DMS153 (cell line): ENCODE measurements at regions not wholly inside any gene's neighbourhood (a gene's known extent, or its start where the extent isn't known, plus 50 kb on each side); places are given as distances from the start of the nearest gene placed in this dataset.
"Not testable (repeated sequence)": the region's sequence is repeated elsewhere in the genome, so short reads cannot be mapped to it uniquely, and the experiment has no call there.

ENCODE experiments used
- DNase-seq: peaks from one replicate; lab custom pipeline; 2025; lab: John Stamatoyannopoulos, UW

GRCh38 chr6:103578115-103578514, 1281.6 kb downstream of the HACE1 start:
- DNase-seq, result no peak

- DNase-seq, result no peak
Measured at GRCh38 chr6:103570431-103570830, 1289.3 kb downstream of the HACE1 start.

DNA sequence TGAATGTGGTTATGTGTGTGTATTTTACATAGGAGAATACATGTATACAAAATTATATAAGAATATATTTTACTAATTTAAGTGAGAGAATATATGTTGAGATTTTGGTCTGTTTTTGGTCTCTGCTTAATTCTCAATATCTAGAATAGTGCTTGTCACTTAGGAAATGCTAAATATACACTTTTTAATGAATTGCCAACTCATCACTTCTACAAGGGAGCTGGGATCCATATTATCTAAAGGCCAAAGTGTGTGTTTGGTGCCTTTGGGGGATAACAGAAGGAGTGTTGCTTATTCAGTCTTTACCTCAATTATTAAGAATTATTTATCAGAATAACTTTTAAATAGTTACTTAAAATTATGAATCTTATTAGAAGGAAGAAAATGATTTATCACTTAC, 1304.8 kb downstream of the HACE1 start:
- DNase-seq, result no peak

DNA sequence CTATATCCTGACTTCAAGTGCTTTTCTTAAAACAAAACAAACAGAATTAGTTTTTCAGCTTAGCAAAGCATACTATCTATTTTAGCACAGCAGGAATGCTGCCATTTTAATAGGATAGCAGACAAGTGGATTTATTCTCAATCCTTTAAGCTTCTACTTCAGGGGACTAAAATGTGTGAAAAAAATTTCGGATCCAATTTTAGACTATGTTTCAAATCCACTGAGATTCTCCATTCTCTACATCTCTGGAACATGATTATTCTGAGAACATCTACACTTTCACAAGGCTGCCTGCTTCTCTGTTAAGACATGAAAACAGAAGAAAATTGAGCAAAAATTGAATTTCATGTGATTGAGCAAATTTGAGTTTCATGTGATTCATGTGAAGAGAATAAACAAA, 1321.3 kb downstream of the HACE1 start:
- DNase-seq, result no peak

DNA sequence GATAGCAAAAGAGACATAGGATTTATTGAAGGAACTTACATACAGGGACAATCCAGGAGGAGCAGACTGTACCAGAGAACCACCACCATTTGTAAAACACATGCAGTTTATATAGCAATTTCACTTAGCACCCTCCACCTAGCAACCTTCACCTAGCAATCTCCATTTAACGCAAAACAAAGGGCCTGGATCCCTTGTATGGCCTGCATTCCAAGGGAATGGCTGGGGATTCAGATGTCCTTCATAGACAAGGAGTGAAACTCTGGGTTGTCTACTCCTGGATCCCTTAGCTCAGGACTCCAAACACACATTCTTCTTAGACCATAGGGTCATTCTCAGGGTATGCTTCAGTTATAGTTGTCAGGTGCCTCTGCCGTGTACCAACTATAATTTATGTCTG, 1324.9 kb downstream of the HACE1 start:
- no peak for DNase-seq

- no peak for DNase-seq
Measured at GRCh38 chr6:103534095-103534494, 1325.6 kb downstream of the HACE1 start.

DNA sequence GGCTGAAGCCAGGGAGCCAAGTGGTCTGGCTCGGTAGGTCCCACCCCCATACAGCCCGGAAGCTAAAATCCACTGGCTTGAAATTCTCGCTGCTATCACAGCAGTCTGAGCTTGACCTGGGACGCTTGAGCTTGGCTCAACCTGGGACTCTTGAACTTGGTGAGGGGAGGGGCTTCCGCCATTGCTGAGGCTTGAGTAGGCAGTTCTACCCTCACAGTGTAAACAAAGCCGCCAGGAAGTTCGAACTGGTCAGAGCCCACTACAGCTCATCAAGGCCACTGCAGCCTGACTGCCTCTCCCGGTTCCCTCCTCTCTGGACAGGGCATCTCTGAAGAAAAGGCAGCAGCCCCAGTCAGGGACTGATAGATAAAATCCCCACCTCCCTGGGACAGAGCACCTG, 1337.7 kb downstream of the HACE1 start:
- DNase-seq, result no peak

GRCh38 chr6:103516336-103516735, 1343.4 kb downstream of the HACE1 start:
- DNase-seq, result no peak

DNA sequence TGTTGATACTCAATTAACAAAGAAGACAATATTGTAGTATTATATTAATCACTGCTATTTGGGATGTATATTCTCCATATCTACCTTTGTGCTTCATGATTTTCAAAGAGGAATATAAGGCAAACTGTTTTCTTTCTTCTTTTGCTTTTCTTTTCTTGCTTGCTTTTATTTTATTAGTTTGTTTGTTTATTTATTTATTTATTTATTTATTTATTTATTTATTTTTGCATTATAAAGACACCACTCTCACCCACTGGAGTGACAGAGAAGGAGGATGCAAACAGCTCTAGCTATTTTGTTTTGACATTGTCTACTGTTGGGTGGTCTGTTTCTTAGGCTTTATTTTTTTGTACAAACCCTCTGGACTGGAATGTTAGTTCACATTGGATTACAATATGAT, 1352.7 kb downstream of the HACE1 start:
- no peak for DNase-seq

- DNase-seq, result no peak
Measured at GRCh38 chr6:103505155-103505518, 1354.6 kb downstream of the HACE1 start.

GRCh38 chr6:103504501-103505154, 1355.1 kb downstream of the HACE1 start:
- no peak for DNase-seq

DNA sequence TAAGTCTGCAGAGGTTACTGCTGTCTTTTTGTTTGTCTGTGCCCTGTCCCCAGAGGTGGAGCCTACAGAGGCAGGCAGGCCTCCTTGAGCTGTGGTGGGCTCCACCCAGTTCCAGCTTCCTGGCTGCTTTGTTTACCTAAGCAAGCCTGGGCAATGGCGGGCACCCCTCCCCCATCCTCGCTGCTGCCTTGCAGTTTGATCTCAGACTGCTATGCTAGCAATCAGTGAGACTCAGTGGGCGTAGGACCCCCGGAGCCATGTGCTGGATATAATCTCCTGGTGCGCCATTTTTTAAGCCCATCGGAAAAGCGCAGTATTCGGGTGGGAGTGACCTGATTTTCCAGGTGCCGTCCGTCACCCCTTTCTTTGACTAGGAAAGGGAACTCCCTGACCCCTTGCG, 1363.1 kb downstream of the HACE1 start:
- DNase-seq, result not testable (repeated sequence)

DNA sequence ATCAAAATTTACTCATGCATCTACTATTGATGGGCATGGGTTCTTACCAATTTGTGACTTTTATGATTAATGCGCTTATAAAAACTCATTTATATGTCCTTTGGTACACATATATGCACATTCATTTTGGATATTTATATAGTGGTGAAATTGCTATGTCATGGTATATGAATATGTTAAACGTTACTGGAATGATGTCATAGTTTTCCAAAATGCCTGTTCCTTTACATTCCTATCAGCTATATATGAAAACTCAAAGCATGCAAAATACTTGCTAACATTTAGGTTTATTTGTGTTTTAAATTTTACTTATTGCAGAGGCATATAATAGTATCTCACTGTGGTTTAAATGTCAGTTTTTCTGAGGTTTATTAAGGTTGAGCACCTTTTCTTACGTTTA, 1403.1 kb downstream of the HACE1 start:
- no peak for DNase-seq

DNA sequence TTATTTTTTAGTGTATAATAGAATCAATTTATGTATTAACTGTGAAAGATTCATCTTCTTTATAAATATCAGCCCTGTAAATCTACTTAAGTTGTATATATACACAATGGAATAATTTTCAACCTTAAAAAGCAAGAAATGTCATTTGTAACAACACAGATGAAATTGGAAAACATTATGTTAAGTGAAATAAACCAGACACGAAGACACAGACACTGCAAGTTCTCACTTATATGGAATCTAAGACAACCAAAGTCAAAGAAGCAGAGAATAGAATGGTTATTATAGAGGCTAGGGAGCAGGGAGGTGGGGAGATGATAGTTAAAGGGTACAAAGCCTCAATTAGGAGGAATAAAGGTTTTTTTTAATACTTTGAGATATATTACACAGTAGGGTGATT, 1404.4 kb downstream of the HACE1 start:
- no peak for DNase-seq

DNA sequence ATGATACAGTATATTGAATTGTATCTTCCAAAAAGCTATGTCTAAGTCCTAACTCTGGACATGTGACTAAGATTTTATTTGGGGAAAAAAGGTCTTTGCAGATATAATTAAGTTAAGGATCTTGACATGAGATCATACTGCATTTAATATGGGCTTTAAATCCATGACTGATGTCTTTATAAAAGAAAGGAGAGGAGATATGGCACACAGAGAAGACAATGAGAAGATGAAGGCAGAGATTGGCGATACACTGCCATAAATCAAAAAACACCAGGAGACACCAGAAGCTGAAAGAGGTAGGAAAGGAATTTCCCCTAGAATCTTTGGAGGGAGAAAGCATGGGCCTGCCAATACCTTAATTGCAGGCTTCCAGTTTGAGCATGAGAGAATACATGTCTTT, 1450.2 kb downstream of the HACE1 start:
- DNase-seq, result no peak

DNA sequence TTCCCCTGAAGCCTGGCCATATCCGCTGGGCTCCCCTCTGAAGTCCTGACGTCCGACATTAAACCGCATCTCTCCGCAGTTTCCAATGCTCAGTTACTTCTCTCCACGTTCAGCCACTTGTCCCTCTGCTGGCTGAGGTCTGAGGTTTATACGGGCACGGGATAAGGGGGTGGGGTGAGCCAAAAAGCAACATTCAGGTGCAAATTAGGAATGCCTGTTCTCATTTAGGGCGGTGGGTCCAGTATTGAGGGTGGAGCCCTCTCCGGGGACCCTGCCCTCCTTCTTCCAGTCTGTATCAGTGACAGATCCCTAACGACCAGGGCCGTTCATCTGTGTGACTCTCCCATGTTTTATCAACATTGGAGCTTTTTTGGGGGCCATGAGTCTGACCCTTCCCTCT, 1454.4 kb downstream of the HACE1 start:
- DNase-seq, result no peak

- no peak for DNase-seq
Measured at GRCh38 chr6:103404799-103405198, 1454.9 kb downstream of the HACE1 start.

DNA sequence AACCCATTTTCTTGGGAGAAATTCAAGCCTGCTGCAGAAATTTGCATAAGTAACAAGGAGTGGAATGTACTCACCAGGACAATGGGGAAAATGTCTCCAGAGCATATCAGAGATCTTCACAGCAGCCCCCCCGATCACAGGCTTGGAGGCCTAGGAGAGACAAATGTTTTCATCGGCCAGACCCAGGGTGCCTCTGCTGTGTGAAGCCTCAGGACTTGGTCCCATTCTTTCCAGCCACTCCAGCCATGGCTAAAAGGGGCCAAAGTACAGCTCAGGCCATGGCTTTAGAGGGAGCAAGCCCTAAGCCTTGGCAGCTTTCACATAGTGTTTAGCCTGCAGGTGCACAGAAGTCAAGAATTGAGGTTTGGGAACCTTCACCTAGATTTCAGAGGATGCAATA, 1463.0 kb downstream of the HACE1 start:
- no peak for DNase-seq

- no peak for DNase-seq
Measured at GRCh38 chr6:103379272-103379671, 1480.4 kb downstream of the HACE1 start.

- DNase-seq, result no peak
Measured at GRCh38 chr6:103367212-103367611, 1492.5 kb downstream of the HACE1 start.

GRCh38 chr6:103356531-103356930, 1503.2 kb downstream of the HACE1 start:
- no peak for DNase-seq

- no peak for DNase-seq
Measured at GRCh38 chr6:103344554-103345163, 1515.1 kb downstream of the HACE1 start.

DNA sequence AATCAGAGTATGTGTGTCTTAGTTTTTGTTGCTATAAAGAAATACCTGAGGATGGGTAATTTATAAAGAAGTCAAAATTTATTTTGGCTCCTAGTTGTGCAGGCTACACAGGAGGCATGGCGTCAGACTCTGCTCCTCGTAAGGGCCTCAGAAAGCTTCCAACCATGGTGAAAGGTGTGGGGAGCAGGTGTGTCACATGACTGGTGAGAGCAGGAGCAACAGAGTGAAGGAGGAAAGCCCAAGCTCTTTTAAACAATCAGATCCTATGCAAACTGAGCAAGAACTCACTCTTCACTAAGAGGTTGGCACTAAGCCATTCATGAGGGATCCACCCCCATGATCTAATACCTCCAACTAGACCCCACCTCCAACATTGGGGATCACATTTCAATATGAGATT, 1524.3 kb downstream of the HACE1 start:
- DNase-seq, result no peak
